Epidermal melanocyte (primary cell): ENCODE measurements at regions not wholly inside any gene's neighbourhood (a gene's known extent, or its start where the extent isn't known, plus 50 kb on each side); places are given as distances from the start of the nearest gene placed in this dataset.
A peak's percentile ranks its signal among the peaks of the same experiment; 100 is the strongest.

Experiments used
- DNase-seq: peaks from one replicate; pipeline ENCODE4 v3.0.0; 2011; ENCODE audit warnings: low spot score; ENCODE audit not compliant: insufficient read length

GRCh38 chr12:4857472-4858291 is 52.0 kb upstream of the KCNA1 start:
- peak; percentile 78 for DNase-seq

GRCh38 chr12:4858386-4858785 is 51.3 kb upstream of the KCNA1 start:
- no peak for DNase-seq

GRCh38 chr12:4859478-4860210 is 50.1 kb upstream of the KCNA1 start:
- no peak for DNase-seq
